DOHH2 (cell line): ENCODE measurements at regions not wholly inside any gene's neighbourhood (a gene's known extent, or its start where the extent isn't known, plus 50 kb on each side); places are given as distances from the start of the nearest gene placed in this dataset.

Experiments used
- H3F3A ChIP-seq: fragments of 200-600 bp; sonication (generic), shearing (Covaris generic); 2 replicates; pipeline ENCODE4 v1.6.0; 2016; ENCODE audit warnings: antibody characterized with exemption, mild to moderate bottlenecking; ENCODE audit not compliant: control insufficient read depth, insufficient read depth
- H3K27ac ChIP-seq: fragments of 200-600 bp; sonication (generic); 2 replicates; pipeline ENCODE4 v1.5.1; 2014; ENCODE audit warnings: low read depth, mild to moderate bottlenecking, low read length, moderate library complexity
- H3K27me3 ChIP-seq: fragments of 200-600 bp; sonication (generic); 2 replicates; pipeline ENCODE4 v1.6.1; 2014; ENCODE audit warnings: mild to moderate bottlenecking, low read length, mixed read lengths; ENCODE audit not compliant: control insufficient read depth
- H3K36me3 ChIP-seq: fragments of 200-600 bp; sonication (generic); 2 replicates; pipeline ENCODE4 v1.6.1; 2014; ENCODE audit warnings: mild to moderate bottlenecking, low read length, moderate library complexity, mixed read lengths; ENCODE audit not compliant: control insufficient read depth
- H3K4me1 ChIP-seq: fragments of 200-600 bp; sonication (generic); 2 replicates; pipeline ENCODE4 v1.6.1; 2014; ENCODE audit warnings: mild to moderate bottlenecking, low read length, mixed read lengths; ENCODE audit not compliant: control insufficient read depth
- H3K4me2 ChIP-seq: fragments of 200-600 bp; sonication (generic); 2 replicates; pipeline ENCODE4 v1.6.0; 2014; ENCODE audit warnings: mild to moderate bottlenecking, low read length, moderate library complexity
- H3K4me3 ChIP-seq: fragments of 200-600 bp; sonication (generic); 2 replicates; pipeline ENCODE4 v1.5.1; 2014; ENCODE audit warnings: mild to moderate bottlenecking, low read length, mixed read lengths
- H3K79me2 ChIP-seq: fragments of 200-600 bp; sonication (generic); 2 replicates; pipeline ENCODE4 v1.6.1; 2014; ENCODE audit warnings: mild to moderate bottlenecking, low read length, mixed read lengths; ENCODE audit not compliant: control insufficient read depth
- H3K9me2 ChIP-seq: fragments of 200-600 bp; sonication (generic); replicated peaks from 2 replicates; pipeline ENCODE4 v1.6.1; 2014; ENCODE audit warnings: mild to moderate bottlenecking, low read length, mixed read lengths; ENCODE audit not compliant: control insufficient read depth
- H3K9me3 ChIP-seq: fragments of 200-600 bp; sonication (generic); 2 replicates; pipeline ENCODE4 v1.6.1; 2014; ENCODE audit warnings: antibody characterized with exemption, low read length, mixed read lengths; ENCODE audit not compliant: control insufficient read depth, insufficient read depth
- H4K20me1 ChIP-seq: fragments of 200-600 bp; sonication (generic); 2 replicates; pipeline ENCODE4 v1.6.0; 2014; ENCODE audit warnings: low read depth, mild to moderate bottlenecking, antibody characterized with exemption, low read length, moderate library complexity; ENCODE audit not compliant: control insufficient read depth, insufficient read depth
- CTCF ChIP-seq: fragments of 200-600 bp; sonication (generic); IDR thresholded peaks from one replicate; pipeline ENCODE4 v1.5.1; 2014; ENCODE audit warnings: antibody characterized with exemption, mild to moderate bottlenecking, low read depth, low read length; ENCODE audit not compliant: poor library complexity, severe bottlenecking
- EZH2phosphoT487 ChIP-seq: fragments of 200-600 bp; sonication (generic); IDR thresholded peaks from 2 replicates; pipeline ENCODE4 v1.6.1; 2017; ENCODE audit warnings: borderline replicate concordance, mild to moderate bottlenecking, antibody characterized with exemption, low read length, moderate library complexity, mixed read lengths

- H3K27me3 ChIP-seq = no peaks in the 10 kb centered on the region
- TF ChIP-seq EZH2phosphoT487 = no peak
- TF ChIP-seq CTCF = no peak
Observed at GRCh38 chr2:17093712-17094111, 424.5 kb downstream of the RAD51AP2 start.

GRCh38 chr2:17086990-17087389 lies 421.4 kb upstream of the CYRIA start:
- H3K4me2 ChIP-seq = no peak overlapping the region
- no peaks in the 10 kb centered on the region for H3K4me1 ChIP-seq
- H3K9me3 ChIP-seq = peaks cover 4% of the 10 kb centered on the region; the same call in 1 of the 2 replicates
- H4K20me1 ChIP-seq = no peaks in the 10 kb centered on the region
- H3K9me2 ChIP-seq = no peaks in the 10 kb centered on the region
- no peaks in the 10 kb centered on the region for H3F3A ChIP-seq
- no peak for TF ChIP-seq CTCF
- no peak for TF ChIP-seq EZH2phosphoT487
- H3K36me3 ChIP-seq = no peaks in the 10 kb centered on the region
- H3K27me3 ChIP-seq = no peaks in the 10 kb centered on the region
- no peak overlapping the region for H3K27ac ChIP-seq
- H3K4me3 ChIP-seq = no peak overlapping the region
- H3K79me2 ChIP-seq = no peaks in the 10 kb centered on the region

More at GRCh38 chr2:17093712-17094111, 424.5 kb downstream of the RAD51AP2 start:
- Histone ChIP-seq H3K9me2 (no peaks in the 10 kb centered on the region), H3K4me1 (no peaks in the 10 kb centered on the region), H3K36me3 (no peaks in the 10 kb centered on the region), H3K79me2 (no peaks in the 10 kb centered on the region), H3K4me3 (no peak overlapping the region), H3F3A (no peaks in the 10 kb centered on the region), H4K20me1 (no peaks in the 10 kb centered on the region), H3K27ac (no peak overlapping the region), H3K9me3 (no peaks in the 10 kb centered on the region), H3K4me2 (no peak overlapping the region)

GRCh38 chr2:17085546-17086202 lies 420.0 kb upstream of the CYRIA start:
- Histone ChIP-seq H3K4me2 (no peak overlapping the region), H3K79me2 (no peaks in the 10 kb centered on the region), H3K9me2 (no peaks in the 10 kb centered on the region), H3K27me3 (no peaks in the 10 kb centered on the region), H3K4me3 (no peak overlapping the region), H3K9me3 (peaks cover 6% of the 10 kb centered on the region; the same call in 1 of the 2 replicates), H3K36me3 (no peaks in the 10 kb centered on the region), H3F3A (no peaks in the 10 kb centered on the region), H3K4me1 (no peaks in the 10 kb centered on the region), H3K27ac (no peak overlapping the region), H4K20me1 (no peaks in the 10 kb centered on the region)
- TF ChIP-seq CTCF (no peak), EZH2phosphoT487 (no peak)
